HFF-Myc (cell line): ENCODE measurements at regions not wholly inside any gene's neighbourhood (a gene's known extent, or its start where the extent isn't known, plus 50 kb on each side); places are given as distances from the start of the nearest gene placed in this dataset.

Experiments used
- DNase-seq: peaks from one replicate; pipeline ENCODE4 v3.0.0-alpha.2; 2011; ENCODE audit warnings: low read depth; ENCODE audit errors: extremely low read depth
- H3K4me3 ChIP-seq: replicated peaks from 2 replicates; pipeline ENCODE4 v1.5.1; 2011; ENCODE audit warnings: low read depth, mild to moderate bottlenecking, control low read depth, low read length
- CTCF ChIP-seq: IDR thresholded peaks from 2 replicates; pipeline ENCODE4 v1.5.1; 2012; ENCODE audit warnings: mild to moderate bottlenecking, low read depth, low read length, control low read depth; ENCODE audit errors: missing control alignments

DNA sequence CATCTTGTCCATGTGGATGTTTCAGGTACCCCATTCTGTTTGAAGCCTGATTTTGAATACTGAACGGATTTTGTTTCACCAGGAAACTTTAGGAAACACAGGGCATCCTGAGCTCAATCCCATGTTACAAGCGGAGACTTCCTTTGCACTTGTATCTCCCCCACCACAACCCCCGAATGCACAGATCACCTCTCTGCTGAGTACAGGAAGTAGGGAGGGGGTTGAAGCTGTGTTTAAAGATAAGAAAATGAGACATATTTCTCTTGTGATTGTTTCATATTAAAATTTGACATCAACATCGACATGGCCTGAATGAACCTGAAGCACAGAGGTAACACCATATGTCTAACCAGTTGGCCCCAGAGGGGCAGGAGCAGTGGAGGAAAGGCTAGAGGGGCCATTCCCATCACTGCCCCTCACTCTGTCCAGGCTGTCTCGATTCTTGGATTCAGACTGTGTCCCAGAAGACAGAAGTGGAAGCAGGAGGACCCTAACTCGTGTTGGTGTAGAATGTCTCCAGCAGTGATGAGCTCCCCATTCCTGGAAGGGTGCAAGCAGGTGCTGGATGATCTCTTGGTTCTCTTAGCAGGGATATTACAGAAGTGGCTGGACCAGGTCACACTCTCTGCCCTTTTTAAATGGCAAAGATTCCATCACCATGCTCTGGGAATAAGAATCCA lies 59.6 kb upstream of the IQSEC1 start:
- TF ChIP-seq CTCF = no peak
- DNase-seq = no peak

DNA sequence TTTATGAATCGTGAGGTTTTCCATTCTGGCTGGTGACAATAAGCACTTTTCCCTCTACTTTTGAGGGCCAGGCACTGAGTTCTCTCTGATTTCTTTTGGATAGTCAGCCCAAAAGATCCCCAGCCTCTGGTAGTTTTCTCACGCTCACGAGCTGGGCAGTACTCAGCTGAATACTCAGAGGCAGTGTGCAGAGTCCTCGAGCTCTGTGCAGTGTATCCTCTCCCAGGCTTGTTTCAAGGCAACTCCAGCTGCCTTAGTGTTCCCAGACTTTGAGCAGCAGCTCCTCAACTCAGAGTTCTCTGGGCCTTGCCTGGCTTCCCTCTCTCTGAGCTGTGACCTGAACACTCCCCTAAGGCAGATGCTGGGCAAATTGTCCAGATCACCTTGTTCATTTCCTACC lies 59.1 kb upstream of the IQSEC1 start:
- no peak overlapping the region for H3K4me3 ChIP-seq
- no peak for DNase-seq

More for the DNA sequence above, 59.6 kb upstream of the IQSEC1 start:
- no peak overlapping the region for H3K4me3 ChIP-seq

GRCh38 chr3:13130464-13131193 lies 57.4 kb upstream of the IQSEC1 start:
- no peak for DNase-seq
- no peak for TF ChIP-seq CTCF
- no peak overlapping the region for H3K4me3 ChIP-seq

More for the DNA sequence above, 59.1 kb upstream of the IQSEC1 start:
- TF ChIP-seq CTCF = no peak

DNA sequence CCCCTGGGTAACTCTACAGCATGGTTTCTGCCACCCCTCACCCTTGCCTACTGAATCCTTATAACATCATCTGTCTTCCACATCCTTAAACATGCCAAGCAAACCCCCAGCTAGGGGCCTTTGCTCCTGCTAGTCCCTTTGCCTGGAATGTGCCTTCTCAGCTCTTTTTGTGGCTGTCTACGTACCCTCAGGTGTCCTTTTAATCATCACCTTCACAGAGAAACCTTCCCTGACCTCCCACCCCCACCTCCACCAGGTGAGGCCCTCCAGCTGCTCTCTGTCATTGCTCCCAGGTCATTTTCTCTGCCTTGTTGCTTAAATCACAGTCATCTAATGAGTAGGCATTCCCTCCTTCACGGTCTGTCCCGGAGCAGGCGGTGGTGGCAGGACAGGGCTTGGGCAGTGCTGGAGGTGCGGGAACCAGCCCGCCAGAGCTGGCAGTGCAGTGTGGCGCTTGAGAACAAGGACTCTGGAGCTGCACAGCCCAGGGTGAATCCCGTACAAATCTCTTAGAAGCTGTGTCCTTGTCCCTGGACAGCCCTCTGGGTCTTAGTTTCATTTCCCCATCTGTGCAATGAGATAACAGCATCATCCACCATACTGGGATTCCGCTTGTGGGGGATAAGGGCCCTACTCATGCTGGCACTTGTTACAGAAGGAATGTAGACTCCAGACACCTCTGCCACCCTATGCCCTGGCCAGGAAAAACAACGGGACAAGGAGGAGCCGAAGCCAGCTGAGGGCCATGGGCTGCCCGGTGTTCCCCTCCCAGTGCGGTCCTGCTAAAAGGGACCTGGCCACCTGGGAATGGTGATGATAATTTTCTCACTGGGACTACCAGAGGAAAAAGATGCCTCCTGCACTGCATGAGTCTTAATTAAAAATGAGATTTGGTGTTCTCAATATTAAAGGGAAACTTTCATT lies 52.1 kb upstream of the IQSEC1 start:
- no peak for TF ChIP-seq CTCF
- no peak for DNase-seq
- no peak overlapping the region for H3K4me3 ChIP-seq

DNA sequence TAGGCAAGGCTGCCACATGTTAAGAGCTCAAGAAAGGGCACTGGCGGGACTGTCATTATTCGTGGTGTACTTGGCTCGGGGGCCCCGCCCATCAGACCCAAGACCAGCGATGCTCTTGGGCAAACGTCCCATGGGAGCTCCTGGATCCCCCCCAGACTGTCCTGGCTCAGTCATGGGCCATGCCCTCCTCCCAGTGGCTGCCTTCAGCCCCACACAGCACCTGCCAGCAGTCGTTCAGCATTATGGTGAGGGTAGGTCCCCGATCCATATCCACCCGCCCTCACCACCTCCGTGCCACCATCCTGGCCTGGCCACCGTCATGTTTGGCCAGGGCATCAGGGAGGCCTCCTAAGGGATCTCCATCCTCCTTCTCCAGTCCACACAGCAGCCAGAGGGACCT lies 51.4 kb upstream of the IQSEC1 start:
- no peak for TF ChIP-seq CTCF
- no peak for DNase-seq
- H3K4me3 ChIP-seq = no peak overlapping the region

GRCh38 chr3:13123765-13124164 lies 50.5 kb upstream of the IQSEC1 start:
- H3K4me3 ChIP-seq = no peak overlapping the region
- TF ChIP-seq CTCF = no peak
- DNase-seq = no peak
